ENCODE measurements at regions not wholly inside any gene's neighbourhood (a gene's known extent, or its start where the extent isn't known, plus 50 kb on each side); places are given as distances from the start of the nearest gene placed in this dataset.
"Not testable (repeated sequence)": the region's sequence is repeated elsewhere in the genome, so short reads cannot be mapped to it uniquely, and the experiment has no call there.

DNA sequence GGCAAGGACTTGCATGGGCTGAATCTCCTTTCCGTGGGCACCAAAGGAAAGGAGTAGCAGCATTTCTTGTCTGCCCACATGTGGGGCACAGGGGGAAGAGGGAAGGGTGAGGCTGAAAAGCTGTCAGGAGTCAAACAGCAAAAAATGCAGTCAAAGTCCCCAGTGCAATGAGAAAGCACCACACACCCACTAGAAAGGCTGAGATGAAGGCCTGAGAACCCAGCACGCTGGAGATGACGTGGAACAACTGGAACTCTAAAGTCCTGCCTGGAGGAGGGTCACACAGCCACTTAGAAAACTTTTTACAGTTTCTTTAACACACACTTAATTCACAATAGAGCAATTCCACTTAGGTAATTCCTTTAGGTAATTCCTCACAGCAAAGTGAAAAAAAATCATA is 94.6 kb upstream of the IGFBPL1 start:
- DNase-seq = no peak

DNA sequence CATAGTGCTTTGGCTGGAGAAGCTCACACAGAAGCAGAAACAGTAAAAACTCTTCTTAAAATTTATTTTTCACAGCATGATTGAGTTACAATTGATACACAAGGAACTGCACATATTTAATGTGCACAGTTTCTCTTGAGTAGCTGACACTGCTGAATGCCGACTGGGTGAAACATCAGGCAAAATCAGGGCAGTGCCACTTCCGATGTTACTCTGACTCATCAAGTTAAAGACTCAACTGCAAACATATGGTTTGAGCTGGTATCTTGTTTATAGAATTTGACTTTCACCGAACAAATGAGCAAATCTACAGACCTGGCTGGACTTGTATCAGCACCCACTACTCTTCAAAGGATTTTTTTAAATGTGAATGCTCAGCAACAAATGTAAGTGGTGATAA is 92.0 kb upstream of the IGFBPL1 start:
- DNase-seq = peak; percentile 8

DNA sequence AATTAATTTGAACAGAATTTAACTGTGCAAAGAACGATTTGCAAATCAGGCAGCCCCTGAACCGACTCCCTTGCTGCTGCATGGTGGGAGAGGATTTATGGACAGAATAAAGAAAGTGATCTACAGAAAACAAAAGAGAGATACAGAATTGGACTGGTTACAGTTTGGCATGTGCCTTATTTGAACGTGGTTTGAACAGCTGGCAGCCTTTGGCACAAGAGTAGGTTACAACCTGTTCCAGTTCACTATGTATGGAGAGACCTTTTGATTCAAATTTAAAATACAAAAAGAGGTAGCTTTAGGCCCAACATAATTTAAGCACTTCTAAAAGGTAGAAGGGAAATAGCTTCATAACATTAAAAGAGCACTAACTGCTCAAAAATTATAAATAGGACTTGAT is 90.8 kb upstream of the IGFBPL1 start:
- not testable (repeated sequence) for DNase-seq

DNA sequence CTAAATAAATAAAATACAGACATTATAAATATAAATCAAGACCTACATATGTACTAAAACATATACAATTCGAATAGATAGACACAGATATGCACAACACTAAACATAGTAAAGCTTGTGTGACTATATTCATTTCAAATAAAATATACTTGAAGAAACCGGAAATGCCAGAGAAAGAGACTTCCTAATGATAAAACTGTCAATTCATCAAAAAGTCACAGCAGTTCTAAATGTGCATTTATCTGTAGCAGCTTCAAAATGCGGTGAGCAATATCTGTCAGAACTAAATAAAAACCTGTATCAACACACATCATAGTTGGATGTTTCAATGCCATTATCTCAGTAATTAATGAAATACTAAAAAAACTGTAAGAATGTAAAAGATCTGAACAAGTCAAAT is 86.1 kb upstream of the IGFBPL1 start:
- DNase-seq = not testable (repeated sequence)

DNA sequence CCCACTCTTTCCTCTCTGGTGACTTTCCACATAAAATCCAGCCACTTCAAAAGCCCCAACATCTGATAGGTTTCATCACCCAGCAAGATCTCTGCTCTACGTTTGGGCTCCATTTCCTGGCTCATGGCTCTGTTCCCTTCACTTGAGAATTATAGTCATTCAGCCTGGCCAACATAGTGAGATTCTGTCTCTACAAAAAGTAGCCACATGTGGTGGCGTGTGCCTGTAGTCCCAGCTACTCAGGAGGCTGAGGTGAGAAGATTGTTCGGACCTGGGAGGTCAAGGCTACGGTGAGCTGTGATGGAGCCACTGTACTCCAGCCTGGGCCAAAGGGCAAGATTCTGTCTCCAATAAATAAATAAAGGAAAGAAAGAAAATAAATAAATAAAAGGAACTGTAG is 83.3 kb upstream of the IGFBPL1 start:
- no peak for DNase-seq

DNA sequence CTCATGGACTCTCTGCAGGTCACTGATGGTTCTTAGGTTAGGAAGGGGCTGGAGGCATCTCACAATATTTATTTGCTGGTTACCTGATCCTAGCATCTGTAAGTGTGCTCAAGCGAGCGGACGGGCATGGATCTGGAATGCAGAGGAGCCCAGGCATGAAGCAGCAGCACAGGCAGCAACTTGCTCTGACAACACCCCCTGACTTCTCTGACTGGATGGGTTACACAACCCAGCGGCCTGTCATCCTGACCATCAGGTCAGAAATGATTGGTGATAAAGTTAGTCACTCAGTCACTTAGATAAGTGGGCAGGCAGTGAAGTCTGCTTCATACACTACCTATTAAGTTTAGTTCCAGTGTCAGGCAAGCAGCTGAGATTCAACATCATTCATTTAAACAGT is 75.9 kb upstream of the IGFBPL1 start:
- not testable (repeated sequence) for DNase-seq

DNA sequence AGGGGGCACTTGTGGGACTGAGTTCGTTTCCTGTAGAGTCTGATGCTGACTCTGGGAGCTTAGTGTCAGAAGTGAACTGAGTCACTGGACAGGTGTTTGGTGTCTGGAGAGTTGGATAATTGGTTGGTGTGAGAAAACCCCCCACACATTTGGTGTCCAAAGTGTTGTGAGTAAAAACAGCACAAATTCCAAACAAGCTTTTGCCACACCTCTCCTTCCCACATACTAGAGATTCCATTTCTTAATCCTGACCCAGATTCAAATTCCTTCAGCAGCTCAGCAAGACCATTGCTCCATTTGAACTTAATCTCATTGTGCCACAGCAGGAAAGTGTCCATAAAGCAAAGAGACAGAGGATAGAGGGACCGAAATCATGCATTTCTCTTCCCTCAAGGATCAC is 74.3 kb upstream of the IGFBPL1 start:
- DNase-seq = not testable (repeated sequence)

DNA sequence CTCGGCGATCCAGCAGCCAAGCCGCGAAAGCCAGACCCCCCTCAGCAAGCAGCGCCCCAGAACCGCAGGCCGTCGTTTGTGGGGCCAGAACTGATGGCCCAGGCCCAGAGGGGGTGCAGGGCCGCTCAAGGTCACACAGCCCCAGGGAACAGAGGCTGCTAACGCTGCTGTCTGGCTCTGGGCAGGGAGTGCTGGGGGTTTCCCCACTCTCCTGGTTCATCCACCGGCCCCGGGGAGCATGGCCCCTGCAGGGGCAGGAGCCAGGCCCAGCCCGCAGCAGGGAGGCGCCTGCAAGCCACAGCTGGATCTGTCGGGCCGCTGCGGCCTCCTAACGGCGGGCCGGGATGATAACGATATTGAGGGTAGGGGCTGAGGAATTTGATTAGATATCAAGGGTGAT is 64.8 kb upstream of the IGFBPL1 start:
- DNase-seq = no peak

DNA sequence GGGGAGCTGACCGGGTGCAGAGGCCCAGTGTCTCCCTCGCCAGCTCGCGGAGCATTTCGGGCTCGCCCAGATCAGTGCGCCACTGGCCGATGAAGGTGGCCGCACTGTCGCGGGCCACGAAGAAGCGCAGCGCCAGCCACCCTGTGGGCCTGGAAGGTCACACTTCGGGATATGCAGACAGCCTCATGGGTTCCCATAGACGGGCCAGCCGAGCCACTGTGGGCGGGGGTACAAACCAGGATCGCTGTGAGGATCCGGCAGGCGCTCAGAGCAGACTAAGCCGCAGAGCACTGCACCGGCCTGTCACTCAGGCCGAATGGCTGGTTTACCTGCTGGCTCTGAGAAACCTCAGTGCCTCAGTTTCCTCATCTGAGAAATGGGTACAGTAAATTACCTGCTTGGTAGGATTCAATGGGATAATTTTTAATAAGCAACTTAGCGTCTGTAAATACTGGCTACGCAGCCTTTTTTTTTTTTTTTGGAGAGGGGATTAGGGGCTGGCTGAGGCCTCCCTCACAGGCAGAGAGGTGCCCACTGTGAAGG is 64.0 kb upstream of the IGFBPL1 start:
- DNase-seq = no peak

DNA sequence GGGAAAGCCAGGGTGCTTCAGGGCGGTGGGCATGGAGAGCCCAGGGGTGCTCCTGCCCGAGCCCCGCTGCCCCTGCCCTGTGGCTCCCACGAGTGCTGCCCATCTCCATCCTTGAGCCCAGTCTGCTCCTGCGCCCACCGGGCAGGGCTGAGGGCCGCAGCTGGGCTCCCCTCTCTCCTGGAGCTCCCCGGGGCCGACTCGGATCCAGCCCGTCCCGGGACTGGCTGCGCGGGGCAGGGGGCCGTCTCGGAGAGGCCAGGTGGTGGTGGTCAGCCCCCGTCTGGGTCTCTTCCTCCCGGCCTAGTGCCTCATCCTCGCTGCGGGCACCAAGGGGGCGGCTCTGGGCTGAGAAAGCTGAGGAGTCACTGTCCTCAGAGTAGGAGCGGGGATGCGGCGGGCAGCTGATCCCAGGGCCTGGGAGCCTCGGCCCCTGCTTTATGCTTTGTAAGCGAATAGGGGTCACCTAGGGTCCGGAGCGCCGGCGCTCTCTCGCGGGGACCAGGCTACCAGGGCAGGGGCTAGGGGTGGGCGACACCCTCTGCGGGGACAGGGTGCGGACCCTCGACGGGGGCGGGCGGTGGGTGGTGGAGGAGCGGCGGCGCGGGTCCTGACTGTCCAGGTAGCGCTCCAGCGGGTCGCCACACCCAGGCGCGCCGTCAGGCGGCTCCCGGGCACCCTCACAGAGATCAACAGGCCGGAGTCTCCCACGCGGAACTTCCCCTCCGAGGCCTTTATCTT is 63.3 kb upstream of the IGFBPL1 start:
- not testable (repeated sequence) for DNase-seq

DNA sequence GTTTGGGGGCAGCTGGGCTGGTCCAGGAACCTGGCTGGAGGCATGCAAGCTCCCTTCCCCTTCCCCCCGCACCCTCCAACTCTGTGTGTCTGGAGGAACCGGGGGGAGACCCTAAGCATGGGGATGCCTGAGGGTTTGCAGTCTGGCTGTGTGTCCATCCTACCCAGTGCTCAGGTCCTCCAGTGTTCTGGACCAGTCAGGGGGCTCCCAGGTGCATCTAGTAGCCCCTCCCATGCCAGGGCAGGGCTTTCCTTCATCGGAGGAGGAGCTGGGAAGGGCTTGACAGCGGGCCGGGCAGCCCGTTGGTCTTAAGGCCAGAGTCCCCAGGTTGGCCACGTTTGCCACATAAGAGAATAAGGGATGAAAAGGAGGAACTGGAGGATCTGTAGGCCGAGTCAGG is 62.6 kb upstream of the IGFBPL1 start:
- no peak for DNase-seq

DNA sequence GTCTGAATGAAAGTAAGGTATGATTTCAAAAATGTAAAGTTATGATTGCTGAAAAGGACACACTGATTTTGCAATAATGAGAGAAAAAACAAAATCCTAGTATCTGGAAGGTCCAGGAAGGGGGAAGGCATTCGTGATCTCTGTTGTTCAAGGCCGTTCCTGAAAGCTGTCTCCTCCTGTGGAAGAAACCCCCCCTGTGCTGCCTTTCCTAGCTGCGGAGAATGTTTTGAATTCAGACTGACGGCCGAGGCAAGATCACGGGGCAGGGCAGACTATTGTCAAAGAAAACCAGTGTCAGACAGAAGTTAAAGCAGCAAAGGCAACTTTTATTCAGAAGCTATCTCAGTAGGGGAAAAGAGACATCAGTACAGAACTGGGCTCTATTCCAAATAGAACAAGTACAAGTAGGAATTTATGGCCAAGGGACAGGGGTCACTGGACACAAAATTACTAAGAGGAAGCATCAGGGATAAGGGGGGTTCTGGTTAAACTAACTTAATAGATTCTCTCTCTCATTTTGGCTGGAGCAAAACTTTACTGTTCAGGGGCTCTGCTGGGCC is 61.9 kb upstream of the IGFBPL1 start:
- no peak for DNase-seq

DNA sequence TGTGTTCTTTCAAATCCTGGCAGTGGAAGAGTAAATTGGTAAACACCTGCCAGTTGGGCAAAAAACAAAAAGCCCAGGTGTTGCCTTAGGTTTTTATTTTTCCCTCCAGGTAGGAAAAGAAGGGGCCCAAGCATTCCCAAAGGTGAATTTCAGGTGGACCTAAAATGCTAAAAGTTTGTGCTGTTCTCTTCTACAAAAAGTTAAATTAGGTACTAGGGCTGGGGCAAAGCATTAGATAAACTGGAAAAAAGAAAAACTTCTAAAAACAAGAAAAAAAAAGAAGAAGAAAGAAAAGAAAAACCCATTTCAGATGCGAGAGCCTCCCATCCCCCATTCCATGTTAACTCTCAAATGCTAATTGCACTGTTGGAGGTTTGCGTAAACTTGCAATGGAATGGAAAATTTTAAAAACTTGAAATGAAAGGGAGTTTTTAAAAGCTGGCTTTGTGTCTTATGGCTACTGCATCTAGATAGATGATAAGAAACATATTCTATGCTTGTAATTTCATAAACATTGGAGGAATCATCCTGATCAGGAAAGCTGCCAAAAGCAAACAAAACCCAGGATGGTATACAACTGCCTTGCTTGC is 59.9 kb upstream of the IGFBPL1 start:
- DNase-seq = not testable (repeated sequence)

DNA sequence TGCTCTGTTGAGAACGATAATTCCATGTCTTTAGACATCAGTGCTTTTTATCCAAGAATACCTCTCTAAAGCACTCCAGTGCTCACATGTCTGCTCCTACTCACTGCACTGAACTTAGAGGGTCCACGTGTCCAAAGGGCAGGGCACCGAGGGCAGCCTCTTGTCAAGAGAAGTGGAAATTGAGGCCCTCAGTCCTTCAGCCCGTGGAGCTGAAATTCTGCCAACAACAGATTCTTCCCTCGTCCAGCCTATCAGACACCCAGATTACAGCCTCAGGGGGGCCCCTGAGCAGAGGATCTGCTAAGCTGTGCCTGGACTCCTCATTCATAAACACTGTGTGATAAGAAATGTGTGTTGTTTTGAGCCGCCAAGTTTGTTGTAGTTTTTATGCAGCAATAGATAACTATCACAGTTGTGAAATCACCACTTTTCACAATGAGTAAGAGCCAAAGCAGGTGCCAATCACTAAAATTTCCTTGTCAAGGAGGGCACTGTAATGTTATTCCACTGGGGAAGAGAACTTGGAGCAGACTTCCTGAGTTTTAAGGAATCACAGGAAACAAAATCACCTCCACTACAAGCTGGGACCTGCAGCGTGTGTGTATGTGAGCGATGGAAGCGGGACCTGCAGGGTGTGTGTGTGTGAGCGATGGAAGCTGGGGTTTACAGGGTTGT is 58.8 kb upstream of the IGFBPL1 start:
- no peak for DNase-seq

DNA sequence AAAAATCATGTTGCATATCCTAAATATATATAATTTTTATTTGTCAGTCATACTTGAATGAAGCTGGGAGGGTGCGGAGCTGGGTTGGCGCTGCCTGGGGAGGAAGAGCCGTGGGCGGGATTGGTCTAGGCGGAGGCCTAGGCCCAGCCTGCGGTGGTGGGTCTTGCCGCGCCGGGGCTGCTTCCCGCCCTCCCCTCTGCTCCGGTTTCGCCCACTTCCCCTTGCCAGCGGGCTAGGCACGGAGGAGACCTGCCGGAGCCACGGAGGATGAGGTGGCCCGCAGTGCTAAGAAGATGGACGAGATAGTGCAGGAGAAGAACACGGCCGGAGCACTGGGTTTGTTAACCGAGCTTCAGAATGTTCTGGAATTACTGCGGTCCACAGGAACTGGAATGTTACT is 54.0 kb upstream of the IGFBPL1 start:
- DNase-seq = no peak

DNA sequence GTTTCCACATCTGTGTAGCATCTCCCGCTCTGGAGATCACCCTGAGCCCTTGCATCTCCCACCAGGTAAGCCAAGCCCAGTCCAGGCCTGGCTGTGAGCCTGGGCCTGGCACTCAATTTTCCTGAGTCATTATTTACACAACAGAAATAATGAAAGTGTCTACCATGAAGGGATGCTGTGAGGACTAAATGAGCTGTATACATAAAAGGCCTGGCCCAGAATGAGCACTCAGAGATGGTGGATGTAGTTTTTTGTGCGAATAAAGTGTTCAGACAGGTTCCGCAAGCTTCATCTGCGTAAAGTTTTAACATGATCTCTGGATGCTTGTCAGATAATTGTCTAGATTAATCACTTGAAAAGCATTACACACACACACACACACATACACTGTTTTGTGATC is 50.2 kb upstream of the IGFBPL1 start:
- DNase-seq = not testable (repeated sequence)
